Upper lobe of right lung (tissue), 1 donor: ENCODE measurements at regions not wholly inside any gene's neighbourhood (a gene's known extent, or its start where the extent isn't known, plus 50 kb on each side); places are given as distances from the start of the nearest gene placed in this dataset.

ENCODE experiments used
- ATAC-seq: fragments of 200-7000 bp; cut with Tn5 transposase; one replicate; pipeline ENCODE4 v1.9.1; 2020; ENCODE audit warnings: mild to moderate bottlenecking, moderate library complexity
- DNase-seq: peaks from one replicate; pipeline ENCODE4 v3.0.0-alpha.2; 2020
- H3K27ac ChIP-seq: fragments of 200-600 bp; one replicate; pipeline ENCODE4 v1.8.0; 2022
- H3K27me3 ChIP-seq: fragments of 200-600 bp; one replicate; pipeline ENCODE4 v1.8.0; 2022; ENCODE audit warnings: mild to moderate bottlenecking
- H3K36me3 ChIP-seq: fragments of 200-600 bp; one replicate; pipeline ENCODE4 v1.8.0; 2022
- H3K4me1 ChIP-seq: fragments of 200-600 bp; one replicate; pipeline ENCODE4 v1.8.0; 2022
- H3K4me3 ChIP-seq: fragments of 200-600 bp; one replicate; pipeline ENCODE4 v1.8.0; 2022; ENCODE audit warnings: mild to moderate bottlenecking
- H3K9me3 ChIP-seq: fragments of 200-600 bp; one replicate; pipeline ENCODE4 v1.8.0; 2022
- CTCF ChIP-seq: fragments of 200-600 bp; IDR thresholded peaks from one replicate; pipeline ENCODE4 v1.8.0; 2022; ENCODE audit warnings: antibody characterized with exemption
- intact Hi-C: fragments of 100-400 bp; cut with DNase I; formaldehyde crosslinking; loops from one replicate; pipeline ENCODE4 v1.11.0; 2022
- donor health status: DM: no; HTN: yes; CAD: no; lungs with severe emphysema.

GRCh38 chr13:77470986-77471385, 64.5 kb upstream of the SCEL start:
- Histone ChIP-seq H3K36me3 (no peaks in the 10 kb centered on the region), H3K27me3 (no peaks in the 10 kb centered on the region), H3K4me1 (no peaks in the 10 kb centered on the region), H3K4me3 (no peak overlapping the region), H3K9me3 (no peaks in the 10 kb centered on the region), H3K27ac (no peak overlapping the region)
- TF ChIP-seq CTCF = no peak
- no peak for DNase-seq
- intact Hi-C loops = no loop called here
- no peak for ATAC-seq

- Histone ChIP-seq H3K27me3 (no peaks in the 10 kb centered on the region), H3K36me3 (no peaks in the 10 kb centered on the region), H3K9me3 (no peaks in the 10 kb centered on the region), H3K4me1 (no peaks in the 10 kb centered on the region), H3K27ac (no peak overlapping the region), H3K4me3 (no peak overlapping the region)
- DNase-seq (no peak), ATAC-seq (no peak)
- intact Hi-C loops = no loop called here
- no peak for TF ChIP-seq CTCF
These were observed 68.6 kb upstream of the SCEL start for GRCh38 chr13:77466753-77467422.

- Histone ChIP-seq H3K27ac (no peak overlapping the region), H3K4me1 (no peaks in the 10 kb centered on the region), H3K9me3 (no peaks in the 10 kb centered on the region), H3K4me3 (no peak overlapping the region), H3K36me3 (no peaks in the 10 kb centered on the region), H3K27me3 (no peaks in the 10 kb centered on the region)
- TF ChIP-seq CTCF = no peak
- ATAC-seq = no peak
- no peak for DNase-seq
- intact Hi-C loops = no loop called here
These were observed 69.8 kb upstream of the SCEL start for GRCh38 chr13:77465603-77466195.

GRCh38 chr13:77460195-77460594, 75.3 kb upstream of the SCEL start:
- no peak for TF ChIP-seq CTCF
- H3K4me1 ChIP-seq = no peaks in the 10 kb centered on the region
- H3K27me3 ChIP-seq = no peaks in the 10 kb centered on the region
- H3K9me3 ChIP-seq = no peaks in the 10 kb centered on the region
- ATAC-seq (peak; percentile 96), DNase-seq (peak; percentile 65)
- H3K27ac ChIP-seq = no peak overlapping the region
- no peak overlapping the region for H3K4me3 ChIP-seq
- H3K36me3 ChIP-seq = no peaks in the 10 kb centered on the region
- intact Hi-C loops = no loop called here

- Histone ChIP-seq H3K4me1 (no peaks in the 10 kb centered on the region), H3K27me3 (no peaks in the 10 kb centered on the region), H3K4me3 (no peak overlapping the region), H3K36me3 (no peaks in the 10 kb centered on the region), H3K9me3 (no peaks in the 10 kb centered on the region), H3K27ac (no peak overlapping the region)
- DNase-seq (no peak), ATAC-seq (no peak)
- intact Hi-C loops = no loop called here
- TF ChIP-seq CTCF = no peak
These were observed 75.9 kb upstream of the SCEL start for GRCh38 chr13:77459592-77459991.
